Smooth muscle cell (in vitro differentiated cells): ENCODE measurements at regions not wholly inside any gene's neighbourhood (a gene's known extent, or its start where the extent isn't known, plus 50 kb on each side); places are given as distances from the start of the nearest gene placed in this dataset.
"Not testable (repeated sequence)": the region's sequence is repeated elsewhere in the genome, so short reads cannot be mapped to it uniquely, and the experiment has no call there.

Source experiments
- DNase-seq: peaks from one replicate; lab custom pipeline; 2025; ENCODE audit not compliant: unreplicated experiment; lab: John Stamatoyannopoulos, UW
- H2AFZ ChIP-seq: fragments of 200-600 bp; sonication (generic); 2 replicates; pipeline ENCODE4 v1.6.0; 2016; ENCODE audit warnings: antibody characterized with exemption, low read depth, mild to moderate bottlenecking
- H3F3A ChIP-seq: fragments of 200-600 bp; sonication (generic); 2 replicates; pipeline ENCODE4 v1.6.0; 2017; ENCODE audit warnings: antibody characterized with exemption, low read depth
- H3K27ac ChIP-seq: fragments of 200-600 bp; sonication (generic); 2 replicates; pipeline ENCODE4 v1.5.1; 2016; ENCODE audit warnings: low read depth, mild to moderate bottlenecking
- H3K27me3 ChIP-seq: fragments of 200-600 bp; sonication (generic); 2 replicates; pipeline ENCODE4 v1.6.1; 2016; ENCODE audit warnings: low read depth, mild to moderate bottlenecking
- H3K36me3 ChIP-seq: fragments of 200-600 bp; sonication (generic); 2 replicates; pipeline ENCODE4 v1.5.1; 2016; ENCODE audit warnings: low read depth
- H3K4me1 ChIP-seq: fragments of 200-600 bp; sonication (generic); 2 replicates; pipeline ENCODE4 v1.5.1; 2016; ENCODE audit warnings: low read depth
- H3K4me2 ChIP-seq: fragments of 200-600 bp; sonication (generic); 2 replicates; pipeline ENCODE4 v1.6.0; 2016; ENCODE audit warnings: mild to moderate bottlenecking
- H3K4me3 ChIP-seq: fragments of 200-600 bp; sonication (generic); 2 replicates; pipeline ENCODE4 v1.5.1; 2016; ENCODE audit warnings: mild to moderate bottlenecking
- H3K79me2 ChIP-seq: fragments of 200-600 bp; sonication (generic); 2 replicates; pipeline ENCODE4 v1.6.0; 2016; ENCODE audit warnings: low read depth, mild to moderate bottlenecking
- H3K9ac ChIP-seq: fragments of 200-600 bp; sonication (generic); 2 replicates; pipeline ENCODE4 v1.6.0; 2016; ENCODE audit warnings: low read depth
- H3K9me3 ChIP-seq: fragments of 200-600 bp; sonication (generic); replicated peaks from 2 replicates; pipeline ENCODE4 v1.5.1; 2016; ENCODE audit warnings: low read depth
- H4K20me1 ChIP-seq: fragments of 200-600 bp; sonication (generic); 2 replicates; pipeline ENCODE4 v1.6.0; 2016; ENCODE audit warnings: low read depth
- WGBS: methylation state at CpG from one replicate; pipeline ENCODE4 v1.1.7; 2016; ENCODE audit warnings: low lambda C conversion rate; 5-methylcytosine and 5-hydroxymethylcytosine counted together
- TF ChIP-seq, protein P1 (sequence below): fragments of 200-600 bp; sonication (generic); IDR thresholded peaks from 2 replicates; pipeline ENCODE4 v1.5.1; 2017; ENCODE audit warnings: borderline replicate concordance, mild to moderate bottlenecking, antibody characterized with exemption; ENCODE audit not compliant: insufficient read depth, poor library complexity, severe bottlenecking

DNA sequence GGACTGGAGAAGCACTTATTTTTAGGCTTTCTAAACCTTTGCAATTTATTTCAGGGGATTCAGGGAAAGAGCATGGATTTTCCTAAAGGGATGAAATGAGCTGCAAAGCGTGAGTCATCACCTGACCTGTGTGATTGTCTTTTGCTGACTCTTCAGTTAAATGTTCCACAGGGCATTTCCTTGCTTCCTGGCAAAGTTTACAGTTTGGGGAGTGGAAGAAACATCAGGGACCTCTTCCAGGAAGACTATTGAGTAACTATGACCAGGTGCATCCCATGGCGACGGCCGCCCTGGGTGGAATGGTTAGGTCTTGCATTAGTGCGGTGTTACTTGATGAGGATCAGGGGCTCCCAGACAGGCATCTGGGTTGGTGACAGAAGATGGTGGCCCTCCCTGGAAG is 79.5 kb upstream of the SIPA1L2 start:
- Histone ChIP-seq H3F3A (no peaks in the 10 kb centered on the region), H3K27ac (no peak overlapping the region), H3K4me3 (no peak overlapping the region), H2AFZ (no peak overlapping the region), H4K20me1 (no peaks in the 10 kb centered on the region), H3K4me2 (no peak overlapping the region), H3K9me3 (no peaks in the 10 kb centered on the region), H3K36me3 (no peaks in the 10 kb centered on the region), H3K27me3 (no peaks in the 10 kb centered on the region), H3K9ac (no peak overlapping the region), H3K79me2 (no peaks in the 10 kb centered on the region), H3K4me1 (no peaks in the 10 kb centered on the region)
- TF ChIP-seq, protein P1, sequence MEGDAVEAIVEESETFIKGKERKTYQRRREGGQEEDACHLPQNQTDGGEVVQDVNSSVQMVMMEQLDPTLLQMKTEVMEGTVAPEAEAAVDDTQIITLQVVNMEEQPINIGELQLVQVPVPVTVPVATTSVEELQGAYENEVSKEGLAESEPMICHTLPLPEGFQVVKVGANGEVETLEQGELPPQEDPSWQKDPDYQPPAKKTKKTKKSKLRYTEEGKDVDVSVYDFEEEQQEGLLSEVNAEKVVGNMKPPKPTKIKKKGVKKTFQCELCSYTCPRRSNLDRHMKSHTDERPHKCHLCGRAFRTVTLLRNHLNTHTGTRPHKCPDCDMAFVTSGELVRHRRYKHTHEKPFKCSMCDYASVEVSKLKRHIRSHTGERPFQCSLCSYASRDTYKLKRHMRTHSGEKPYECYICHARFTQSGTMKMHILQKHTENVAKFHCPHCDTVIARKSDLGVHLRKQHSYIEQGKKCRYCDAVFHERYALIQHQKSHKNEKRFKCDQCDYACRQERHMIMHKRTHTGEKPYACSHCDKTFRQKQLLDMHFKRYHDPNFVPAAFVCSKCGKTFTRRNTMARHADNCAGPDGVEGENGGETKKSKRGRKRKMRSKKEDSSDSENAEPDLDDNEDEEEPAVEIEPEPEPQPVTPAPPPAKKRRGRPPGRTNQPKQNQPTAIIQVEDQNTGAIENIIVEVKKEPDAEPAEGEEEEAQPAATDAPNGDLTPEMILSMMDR, result no peak
- no peak for DNase-seq
- 81% methylated on average over 5 of the region's 5 CpGs for WGBS

DNA sequence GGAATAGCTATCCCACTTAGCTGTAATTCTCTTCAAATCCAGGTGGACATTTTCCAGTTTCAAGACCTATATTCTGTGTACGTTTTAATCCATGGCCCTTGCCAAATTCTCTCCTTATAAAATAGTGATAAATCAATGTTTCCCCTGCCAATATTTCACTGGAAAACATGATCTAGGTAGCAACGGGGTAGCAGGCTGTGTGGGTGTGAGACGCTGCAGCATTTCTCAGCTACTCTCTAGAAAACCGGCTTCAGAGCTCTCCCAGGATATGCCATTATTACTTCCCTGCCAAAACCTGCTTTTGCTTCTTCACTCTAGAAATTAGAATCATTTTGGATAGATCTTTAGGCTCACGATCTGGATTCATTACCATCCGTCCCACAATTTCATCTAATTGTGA is 82.1 kb upstream of the SIPA1L2 start:
- H3K27me3 ChIP-seq, result no peaks in the 10 kb centered on the region
- H3K36me3 ChIP-seq, result no peaks in the 10 kb centered on the region
- H3F3A ChIP-seq, result no peaks in the 10 kb centered on the region
- WGBS, result 87% methylated on average over 6 of the region's 6 CpGs
- H3K4me2 ChIP-seq, result no peak overlapping the region
- no peaks in the 10 kb centered on the region for H3K79me2 ChIP-seq
- TF ChIP-seq, protein P1, result no peak
- no peak for DNase-seq
- H3K9me3 ChIP-seq, result no peaks in the 10 kb centered on the region
- no peak overlapping the region for H2AFZ ChIP-seq
- H3K4me3 ChIP-seq, result no peak overlapping the region
- no peaks in the 10 kb centered on the region for H3K4me1 ChIP-seq
- H3K9ac ChIP-seq, result no peak overlapping the region
- H4K20me1 ChIP-seq, result no peaks in the 10 kb centered on the region
- no peak overlapping the region for H3K27ac ChIP-seq

DNA sequence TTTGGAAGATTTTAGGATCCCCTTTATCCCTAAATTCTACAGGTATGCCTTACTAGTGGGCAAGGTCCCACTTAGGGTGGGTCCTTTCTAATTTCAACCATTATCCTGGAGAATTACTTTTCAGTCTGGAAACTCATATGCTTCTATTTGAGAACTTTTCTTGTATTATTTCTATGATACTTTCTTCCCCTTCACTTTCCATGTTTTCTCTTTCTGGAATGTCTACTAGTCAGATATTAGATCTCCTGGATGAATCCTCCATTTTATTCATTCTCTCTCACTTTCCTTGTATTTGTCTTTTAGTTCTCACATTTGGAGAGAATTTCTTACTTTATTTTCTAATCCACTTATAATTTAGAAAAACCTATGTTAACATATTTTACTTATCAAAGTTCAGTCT is 83.9 kb upstream of the SIPA1L2 start:
- no peak for DNase-seq
- H3K27ac ChIP-seq, result no peak overlapping the region
- H3F3A ChIP-seq, result no peaks in the 10 kb centered on the region
- H3K4me3 ChIP-seq, result no peak overlapping the region
- no peaks in the 10 kb centered on the region for H4K20me1 ChIP-seq
- no peaks in the 10 kb centered on the region for H3K36me3 ChIP-seq
- H3K4me2 ChIP-seq, result no peak overlapping the region
- H2AFZ ChIP-seq, result no peak overlapping the region
- no peaks in the 10 kb centered on the region for H3K9me3 ChIP-seq
- no peaks in the 10 kb centered on the region for H3K79me2 ChIP-seq
- no peaks in the 10 kb centered on the region for H3K4me1 ChIP-seq
- no peaks in the 10 kb centered on the region for H3K27me3 ChIP-seq
- H3K9ac ChIP-seq, result no peak overlapping the region
- TF ChIP-seq, protein P1, result no peak

DNA sequence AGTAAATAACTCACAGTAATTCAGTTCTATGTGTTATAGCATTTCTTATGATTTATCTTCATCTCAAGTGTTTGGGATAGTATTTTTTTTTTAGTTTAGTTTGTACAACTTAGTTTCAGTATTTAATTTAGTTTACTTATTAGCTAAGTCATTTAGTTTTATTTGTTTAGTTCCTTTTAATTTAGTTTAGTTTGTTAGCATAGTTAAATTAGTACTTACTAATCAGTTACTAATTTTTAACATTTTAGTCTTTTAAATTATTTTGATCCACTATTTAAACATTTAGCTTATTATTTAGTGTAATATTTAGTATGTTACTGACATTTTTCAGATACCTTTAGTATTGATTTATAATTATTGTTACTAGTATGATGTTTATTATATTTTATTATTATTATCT is 85.2 kb upstream of the SIPA1L2 start:
- no peaks in the 10 kb centered on the region for H3F3A ChIP-seq
- TF ChIP-seq, protein P1, result no peak
- no peaks in the 10 kb centered on the region for H3K9me3 ChIP-seq
- no peaks in the 10 kb centered on the region for H3K79me2 ChIP-seq
- no peaks in the 10 kb centered on the region for H3K27me3 ChIP-seq
- no peak overlapping the region for H2AFZ ChIP-seq
- H4K20me1 ChIP-seq, result no peaks in the 10 kb centered on the region
- no peak overlapping the region for H3K4me2 ChIP-seq
- no peak for DNase-seq
- H3K4me1 ChIP-seq, result peaks cover 5% of the 10 kb centered on the region
- no peak overlapping the region for H3K4me3 ChIP-seq
- H3K27ac ChIP-seq, result no peak overlapping the region
- H3K36me3 ChIP-seq, result no peaks in the 10 kb centered on the region
- H3K9ac ChIP-seq, result no peak overlapping the region

DNA sequence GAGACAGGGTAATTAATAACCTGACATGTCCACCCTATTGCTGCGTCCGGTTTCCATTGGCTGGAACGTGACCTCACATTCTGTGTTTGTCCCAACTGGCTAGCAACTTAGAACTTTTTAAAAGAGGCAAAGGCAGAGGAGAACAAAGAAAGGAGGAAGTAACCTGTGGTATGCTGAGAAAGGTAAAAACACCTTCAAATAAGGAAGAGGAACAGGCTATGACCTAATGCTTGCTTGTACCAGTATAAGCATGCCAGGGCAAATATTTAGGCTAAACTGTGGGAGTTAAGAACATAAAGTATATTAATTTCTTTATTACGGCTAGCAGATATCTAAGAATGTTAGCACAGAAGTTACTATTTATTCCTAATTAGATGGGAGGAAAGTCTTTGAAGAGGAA is 87.3 kb upstream of the MAP10 start:
- WGBS, result 98% methylated on average over 4 of the region's 4 CpGs
- DNase-seq, H3K27ac ChIP-seq: not testable (repeated sequence)

More for the DNA sequence above, 87.3 kb upstream of the MAP10 start:
- H3F3A ChIP-seq, H3K79me2 ChIP-seq, H3K9ac ChIP-seq, H3K27me3 ChIP-seq, H3K9me3 ChIP-seq, H3K4me1 ChIP-seq, H3K4me3 ChIP-seq, H2AFZ ChIP-seq, H3K36me3 ChIP-seq, H4K20me1 ChIP-seq, H3K4me2 ChIP-seq: not testable (repeated sequence)
